ENCODE measurements at regions not wholly inside any gene's neighbourhood (a gene's known extent, or its start where the extent isn't known, plus 50 kb on each side); places are given as distances from the start of the nearest gene placed in this dataset.

DNA sequence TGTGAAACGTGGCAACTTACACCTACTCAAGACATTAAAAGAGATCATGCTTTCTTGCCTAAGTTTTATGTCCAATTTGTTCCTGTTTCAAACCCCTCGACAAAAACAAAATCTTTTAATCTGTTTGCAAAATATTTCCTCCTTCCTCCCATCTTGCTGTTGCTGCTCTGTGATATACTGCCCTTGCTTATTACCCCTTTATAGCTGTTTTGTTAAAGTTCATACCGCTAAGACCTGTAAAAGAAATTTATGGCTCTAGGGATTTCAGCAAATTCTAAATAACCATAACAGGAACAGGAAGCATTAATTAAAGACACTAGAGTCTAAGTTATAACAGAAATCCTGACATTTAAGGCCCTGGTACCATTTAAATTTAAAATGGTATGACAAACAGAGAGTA is 1268.2 kb upstream of the PIK3C3 start:
- no peak for DNase-seq (ENCODE audit: low read depth)
- no peak overlapping the region for H3K4me3 ChIP-seq (ENCODE audit: low read depth, low read length)
- TF ChIP-seq, protein P1, sequence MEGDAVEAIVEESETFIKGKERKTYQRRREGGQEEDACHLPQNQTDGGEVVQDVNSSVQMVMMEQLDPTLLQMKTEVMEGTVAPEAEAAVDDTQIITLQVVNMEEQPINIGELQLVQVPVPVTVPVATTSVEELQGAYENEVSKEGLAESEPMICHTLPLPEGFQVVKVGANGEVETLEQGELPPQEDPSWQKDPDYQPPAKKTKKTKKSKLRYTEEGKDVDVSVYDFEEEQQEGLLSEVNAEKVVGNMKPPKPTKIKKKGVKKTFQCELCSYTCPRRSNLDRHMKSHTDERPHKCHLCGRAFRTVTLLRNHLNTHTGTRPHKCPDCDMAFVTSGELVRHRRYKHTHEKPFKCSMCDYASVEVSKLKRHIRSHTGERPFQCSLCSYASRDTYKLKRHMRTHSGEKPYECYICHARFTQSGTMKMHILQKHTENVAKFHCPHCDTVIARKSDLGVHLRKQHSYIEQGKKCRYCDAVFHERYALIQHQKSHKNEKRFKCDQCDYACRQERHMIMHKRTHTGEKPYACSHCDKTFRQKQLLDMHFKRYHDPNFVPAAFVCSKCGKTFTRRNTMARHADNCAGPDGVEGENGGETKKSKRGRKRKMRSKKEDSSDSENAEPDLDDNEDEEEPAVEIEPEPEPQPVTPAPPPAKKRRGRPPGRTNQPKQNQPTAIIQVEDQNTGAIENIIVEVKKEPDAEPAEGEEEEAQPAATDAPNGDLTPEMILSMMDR (IDR thresholded peaks at IDR 0.05; ENCODE audit: low read depth, low read length): no peak
- TF ChIP-seq, protein P2, sequence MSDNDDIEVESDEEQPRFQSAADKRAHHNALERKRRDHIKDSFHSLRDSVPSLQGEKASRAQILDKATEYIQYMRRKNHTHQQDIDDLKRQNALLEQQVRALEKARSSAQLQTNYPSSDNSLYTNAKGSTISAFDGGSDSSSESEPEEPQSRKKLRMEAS (IDR thresholded peaks at IDR 0.05; ENCODE audit: low read depth, low read length): no peak

DNA sequence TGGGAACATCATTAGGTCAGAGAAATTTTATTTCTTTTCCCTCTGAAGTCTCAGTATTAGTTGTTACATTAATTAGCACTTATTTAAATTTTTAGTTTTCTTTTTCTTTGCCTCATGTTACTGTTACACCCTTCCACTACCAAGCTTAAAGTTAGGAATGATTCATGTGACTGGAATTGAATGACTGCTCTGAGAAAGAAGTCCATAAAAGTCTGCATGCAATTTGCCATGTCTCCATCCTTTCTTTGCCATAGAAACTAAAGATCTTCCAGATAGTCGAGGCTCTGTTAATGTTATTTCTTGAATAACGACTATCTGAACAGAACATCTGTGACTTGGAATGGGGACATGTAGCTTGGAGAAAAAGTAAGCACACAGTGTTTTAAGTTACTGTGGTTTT is 1269.8 kb upstream of the PIK3C3 start:
- no peak for DNase-seq (ENCODE audit: low read depth)
- no peak for TF ChIP-seq POLR2A (IDR thresholded peaks at IDR 0.05; ENCODE audit: extremely low read depth, insufficient read length)
- TF ChIP-seq, protein P1 (IDR thresholded peaks at IDR 0.05; ENCODE audit: low read depth, low read length): no peak
- TF ChIP-seq MYC (IDR thresholded peaks at IDR 0.05; ENCODE audit: low read depth, low read length): no peak
- TF ChIP-seq, protein P2 (IDR thresholded peaks at IDR 0.05; ENCODE audit: low read depth, low read length): no peak
- no peak overlapping the region for H3K4me3 ChIP-seq (ENCODE audit: low read depth, low read length)

DNA sequence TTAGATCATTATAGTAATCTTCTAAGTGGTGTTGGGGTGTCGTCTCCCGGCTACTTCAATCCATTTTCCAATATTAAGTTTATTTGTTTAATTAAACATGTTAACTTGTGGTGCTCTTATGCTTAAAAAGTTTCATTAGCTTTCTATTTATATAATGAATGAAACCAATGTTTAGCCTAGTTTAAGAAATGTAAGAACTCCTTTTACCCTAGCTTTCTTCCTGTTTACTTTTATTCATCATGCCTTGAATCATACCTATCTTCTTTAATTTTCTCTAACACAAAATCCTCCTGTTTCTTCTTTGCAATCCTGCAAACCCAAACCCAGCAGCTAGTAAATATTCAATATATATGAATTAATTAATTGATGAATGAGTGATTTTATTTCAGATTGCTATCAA is 1276.7 kb upstream of the PIK3C3 start:
- TF ChIP-seq MYC (IDR thresholded peaks at IDR 0.05; ENCODE audit: low read depth, low read length) (no peak), POLR2A (IDR thresholded peaks at IDR 0.05; ENCODE audit: extremely low read depth, insufficient read length) (no peak)
- TF ChIP-seq, protein P2 (IDR thresholded peaks at IDR 0.05; ENCODE audit: low read depth, low read length): no peak
- TF ChIP-seq, protein P1 (IDR thresholded peaks at IDR 0.05; ENCODE audit: low read depth, low read length): no peak
- DNase-seq (ENCODE audit: low read depth): no peak
- H3K4me3 ChIP-seq (ENCODE audit: low read depth, low read length): no peak overlapping the region

DNA sequence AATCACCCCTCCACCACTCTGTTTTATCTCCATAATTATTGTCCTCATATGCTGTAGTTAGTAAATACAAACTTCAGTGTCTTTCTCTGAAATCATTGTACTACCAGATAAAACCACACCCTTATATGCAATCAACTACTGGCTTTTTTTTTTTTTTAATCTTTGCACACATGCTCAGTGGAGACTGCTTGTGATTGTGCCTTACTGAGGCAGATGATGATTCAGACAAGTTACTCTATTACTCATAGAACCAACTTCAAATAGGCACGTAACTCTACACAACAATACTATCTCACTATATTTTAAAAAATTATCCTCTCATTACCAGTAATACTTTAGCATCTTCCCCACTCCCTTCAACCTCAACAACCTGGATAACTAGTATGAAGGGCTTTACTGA is 1278.4 kb upstream of the PIK3C3 start:
- no peak for TF ChIP-seq POLR2A (IDR thresholded peaks at IDR 0.05; ENCODE audit: extremely low read depth, insufficient read length)
- TF ChIP-seq, protein P1 (IDR thresholded peaks at IDR 0.05; ENCODE audit: low read depth, low read length): no peak
- TF ChIP-seq, protein P2 (IDR thresholded peaks at IDR 0.05; ENCODE audit: low read depth, low read length): no peak
- TF ChIP-seq MYC (IDR thresholded peaks at IDR 0.05; ENCODE audit: low read depth, low read length): no peak
- DNase-seq (ENCODE audit: low read depth): no peak
- H3K4me3 ChIP-seq (ENCODE audit: low read depth, low read length): no peak overlapping the region

DNA sequence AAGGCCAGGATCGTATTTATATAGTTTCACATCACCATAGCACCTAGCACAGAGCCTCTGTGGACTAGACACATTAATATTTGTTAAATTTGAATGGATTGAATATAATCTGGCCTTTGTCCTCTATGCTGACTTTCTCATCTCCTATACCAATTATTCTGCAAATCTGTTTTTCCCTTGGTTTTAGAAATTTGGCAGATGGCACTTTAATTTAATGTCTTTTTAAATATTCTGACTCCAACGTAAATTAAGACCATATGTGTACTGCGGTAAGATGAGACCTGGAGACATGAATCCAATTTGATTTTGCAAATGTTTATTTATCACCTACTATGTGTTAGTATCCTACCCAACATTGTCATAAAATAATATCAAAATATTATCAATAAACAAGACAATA is 1281.9 kb upstream of the PIK3C3 start:
- no peak overlapping the region for H3K4me3 ChIP-seq (ENCODE audit: low read depth, low read length)
- TF ChIP-seq POLR2A (IDR thresholded peaks at IDR 0.05; ENCODE audit: extremely low read depth, insufficient read length): no peak
- TF ChIP-seq, protein P2 (IDR thresholded peaks at IDR 0.05; ENCODE audit: low read depth, low read length): no peak
- TF ChIP-seq, protein P1 (IDR thresholded peaks at IDR 0.05; ENCODE audit: low read depth, low read length): no peak
- DNase-seq (ENCODE audit: low read depth): no peak

DNA sequence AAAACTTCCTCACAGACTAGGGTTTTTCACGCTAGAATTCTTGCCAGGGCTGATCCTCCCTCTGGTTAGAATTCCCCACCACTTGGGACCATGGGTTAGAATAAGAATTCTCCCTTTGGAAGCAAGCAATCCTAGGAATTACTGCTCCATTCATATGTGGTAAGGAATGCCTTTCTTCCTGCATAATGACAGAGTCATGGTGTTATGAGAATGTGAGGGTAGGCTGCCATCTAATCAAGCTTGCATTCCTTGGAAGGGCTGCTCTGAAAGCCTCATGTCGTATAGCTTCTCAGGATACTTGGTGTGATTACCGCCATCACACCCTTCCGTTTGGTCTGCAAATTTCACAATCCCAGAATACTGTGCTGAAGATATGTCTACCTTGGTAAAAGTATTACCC is 1282.4 kb upstream of the PIK3C3 start:
- TF ChIP-seq MYC (IDR thresholded peaks at IDR 0.05; ENCODE audit: low read depth, low read length) (no peak), POLR2A (IDR thresholded peaks at IDR 0.05; ENCODE audit: extremely low read depth, insufficient read length) (no peak)
- TF ChIP-seq, protein P2 (IDR thresholded peaks at IDR 0.05; ENCODE audit: low read depth, low read length): no peak
- TF ChIP-seq, protein P1 (IDR thresholded peaks at IDR 0.05; ENCODE audit: low read depth, low read length): no peak
- DNase-seq (ENCODE audit: low read depth): no peak
- no peak overlapping the region for H3K4me3 ChIP-seq (ENCODE audit: low read depth, low read length)
